Tibial artery (tissue), 4 donors: ENCODE measurements at regions not wholly inside any gene's neighbourhood (a gene's known extent, or its start where the extent isn't known, plus 50 kb on each side); places are given as distances from the start of the nearest gene placed in this dataset.

Source experiments
- DNase-seq, 2 donors: peaks; one replicate each; pipeline ENCODE4 v3.0.0-alpha.2; 2019
- H3K27ac ChIP-seq, 2 donors: fragments of 200-600 bp; sonication (generic) in 1 of 2; 1 replicate in 1 of 2; 2 replicates in 1 of 2; pipeline ENCODE4 v1.5.1; 2018 to 2019; ENCODE audit warnings: mild to moderate bottlenecking in 1 of 2
- H3K27me3 ChIP-seq, 2 donors: fragments of 200-600 bp; sonication (generic) in 1 of 2; one replicate each; pipeline versions ENCODE4 v1.5.1 to v1.6.0; 2016 to 2019
- H3K36me3 ChIP-seq, 3 donors: fragments of 200-600 bp; sonication (generic) in 2 of 3; one replicate each; pipeline ENCODE4 v1.5.1; 2016 to 2019; ENCODE audit warnings: mild to moderate bottlenecking in 2 of 3
- H3K4me1 ChIP-seq, 4 donors: fragments of 200-600 bp; sonication (generic) in 2 of 4; 1 replicate in 3 of 4; 2 replicates in 1 of 4; pipeline ENCODE4 v1.5.1; 2016 to 2019
- H3K4me3 ChIP-seq, 2 donors: fragments of 200-600 bp; sonication (generic) in 1 of 2; 1 replicate in 1 of 2; 2 replicates in 1 of 2; pipeline ENCODE4 v1.5.1; 2018 to 2019; ENCODE audit warnings: mild to moderate bottlenecking in 2 of 2
- H3K9me3 ChIP-seq, 3 donors: fragments of 200-600 bp; sonication (generic) in 1 of 3; one replicate each; pipeline ENCODE4 v1.5.1; 2016 to 2019
- intact Hi-C: fragments of 100-400 bp; cut with DNase I; formaldehyde crosslinking; loops from one replicate; pipeline ENCODE4 v1.15.0; 2023; ENCODE audit warnings: low total_unique reads
- TF ChIP-seq, protein P1 (sequence below), 2 experiments: fragments of 200-600 bp in 1 of 2; fragments of 450-650 bp in 1 of 2; IDR thresholded peaks; one replicate each; pipeline ENCODE4 v1.5.1; 2017 to 2019; ENCODE audit warnings: antibody characterized with exemption in 2 of 2, mild to moderate bottlenecking in 1 of 2, moderate library complexity in 1 of 2

DNA sequence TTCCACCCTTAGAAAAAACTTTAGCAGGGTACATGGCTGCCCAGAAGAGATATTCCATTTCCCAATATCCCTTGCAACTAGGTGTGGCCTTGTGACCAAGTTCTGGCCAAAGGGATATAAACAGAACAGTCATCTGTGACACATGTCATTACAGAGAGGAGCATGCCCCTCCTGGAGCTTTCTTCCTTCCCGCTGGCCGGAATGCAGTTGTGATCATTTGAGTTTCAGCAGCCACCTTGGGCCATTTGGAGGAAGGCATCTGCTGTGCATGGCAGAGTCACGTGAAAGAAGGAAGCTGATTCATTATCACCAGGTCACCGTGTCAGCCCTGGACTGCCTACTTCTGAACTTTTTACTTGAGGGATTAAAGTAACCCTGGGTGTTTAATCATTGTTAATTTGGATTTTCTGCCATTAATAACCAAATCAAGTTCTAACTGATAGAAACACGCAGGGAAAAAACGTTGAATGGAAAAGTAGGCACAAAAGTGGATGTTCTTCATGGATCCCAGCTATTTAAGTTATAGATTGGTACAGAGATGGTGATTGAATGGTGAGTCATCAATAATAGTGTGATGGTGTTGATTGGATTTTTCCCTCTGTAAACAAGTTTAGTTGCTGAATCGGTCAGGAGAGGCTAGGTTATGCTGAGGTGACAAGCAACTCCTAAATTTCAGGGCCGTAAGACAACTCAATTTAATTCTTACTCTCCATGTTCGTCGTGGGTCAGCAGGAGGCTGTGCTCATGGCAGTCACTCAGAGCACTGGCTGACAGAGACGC lies 80.7 kb upstream of the CCDC167 start:
- Histone ChIP-seq H3K27me3 (peaks cover 0 to 34% of the 10 kb centered on the region in 2 donors), H3K36me3 (no peaks in the 10 kb centered on the region), H3K4me3 (no peak overlapping the region), H3K4me1 (no peaks in the 10 kb centered on the region), H3K9me3 (no peaks in the 10 kb centered on the region), H3K27ac (no peak overlapping the region)
- intact Hi-C loops = no loop called here
- no peak for DNase-seq
- TF ChIP-seq, protein P1, sequence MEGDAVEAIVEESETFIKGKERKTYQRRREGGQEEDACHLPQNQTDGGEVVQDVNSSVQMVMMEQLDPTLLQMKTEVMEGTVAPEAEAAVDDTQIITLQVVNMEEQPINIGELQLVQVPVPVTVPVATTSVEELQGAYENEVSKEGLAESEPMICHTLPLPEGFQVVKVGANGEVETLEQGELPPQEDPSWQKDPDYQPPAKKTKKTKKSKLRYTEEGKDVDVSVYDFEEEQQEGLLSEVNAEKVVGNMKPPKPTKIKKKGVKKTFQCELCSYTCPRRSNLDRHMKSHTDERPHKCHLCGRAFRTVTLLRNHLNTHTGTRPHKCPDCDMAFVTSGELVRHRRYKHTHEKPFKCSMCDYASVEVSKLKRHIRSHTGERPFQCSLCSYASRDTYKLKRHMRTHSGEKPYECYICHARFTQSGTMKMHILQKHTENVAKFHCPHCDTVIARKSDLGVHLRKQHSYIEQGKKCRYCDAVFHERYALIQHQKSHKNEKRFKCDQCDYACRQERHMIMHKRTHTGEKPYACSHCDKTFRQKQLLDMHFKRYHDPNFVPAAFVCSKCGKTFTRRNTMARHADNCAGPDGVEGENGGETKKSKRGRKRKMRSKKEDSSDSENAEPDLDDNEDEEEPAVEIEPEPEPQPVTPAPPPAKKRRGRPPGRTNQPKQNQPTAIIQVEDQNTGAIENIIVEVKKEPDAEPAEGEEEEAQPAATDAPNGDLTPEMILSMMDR (IDR thresholded peaks at IDR 0.05) = no peak

DNA sequence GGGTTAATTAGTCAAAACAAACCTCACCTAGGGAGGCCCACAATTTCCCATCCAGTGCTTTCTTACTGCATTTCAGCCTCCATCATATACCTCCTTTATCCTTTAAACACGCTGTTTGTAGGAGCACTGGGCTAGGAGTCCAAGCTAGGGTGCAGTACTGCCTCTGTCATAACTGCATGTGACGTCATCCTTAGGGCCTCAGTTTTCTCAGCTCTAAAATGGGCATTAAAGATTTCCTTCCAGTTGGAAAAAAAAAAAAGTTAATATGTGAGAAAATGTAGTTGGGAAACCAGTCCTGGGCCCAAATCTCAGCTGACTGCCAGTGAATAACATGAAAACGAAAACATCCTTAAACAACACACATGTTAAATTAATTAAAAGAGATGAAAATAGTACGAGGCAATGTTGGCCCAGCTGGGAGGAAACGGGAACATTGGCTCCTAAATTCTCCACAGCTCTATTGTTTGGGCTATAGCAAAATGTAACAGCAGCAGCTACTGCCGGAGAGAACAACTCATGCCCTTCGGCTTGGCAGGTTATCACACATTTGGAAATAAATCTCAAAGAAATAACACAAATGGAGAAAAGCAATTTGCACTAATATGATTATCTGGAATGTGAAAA lies 79.9 kb upstream of the CCDC167 start:
- intact Hi-C loops = no loop called here
- no peak overlapping the region for H3K4me3 ChIP-seq
- TF ChIP-seq, protein P1 (IDR thresholded peaks at IDR 0.05) = no peak
- no peaks in the 10 kb centered on the region for H3K4me1 ChIP-seq
- no peaks in the 10 kb centered on the region for H3K36me3 ChIP-seq
- peaks cover 0 to 28% of the 10 kb centered on the region in 2 donors for H3K27me3 ChIP-seq
- H3K27ac ChIP-seq = no peak overlapping the region
- H3K9me3 ChIP-seq = no peaks in the 10 kb centered on the region
- DNase-seq = no peak

DNA sequence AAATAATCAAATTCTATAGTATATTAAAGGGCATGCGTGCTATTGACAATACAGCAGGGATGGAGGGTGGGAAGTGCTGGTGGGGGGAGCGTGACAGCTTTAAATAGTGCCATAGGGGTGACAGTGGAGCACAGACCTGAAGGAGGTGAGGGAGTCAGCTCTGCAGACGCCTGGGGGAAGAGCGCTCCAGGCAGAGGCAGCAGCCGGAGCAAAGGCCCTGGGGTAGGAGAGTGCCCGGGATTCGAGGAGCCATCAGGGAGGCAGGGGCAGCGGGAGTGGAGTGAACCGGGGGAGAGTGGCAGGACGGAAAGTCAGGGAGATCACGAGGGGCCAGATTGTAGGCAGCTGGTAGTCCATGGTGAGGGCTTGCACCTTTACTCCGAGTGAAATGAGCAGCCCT lies 78.4 kb upstream of the CCDC167 start:
- Histone ChIP-seq H3K4me3 (no peak overlapping the region), H3K36me3 (no peaks in the 10 kb centered on the region), H3K9me3 (no peaks in the 10 kb centered on the region), H3K27ac (no peak overlapping the region), H3K27me3 (peaks cover 0 to 21% of the 10 kb centered on the region in 2 donors), H3K4me1 (no peaks in the 10 kb centered on the region)
- TF ChIP-seq, protein P1 (IDR thresholded peaks at IDR 0.05) = no peak
- DNase-seq = no peak
- intact Hi-C loops = no loop called here

DNA sequence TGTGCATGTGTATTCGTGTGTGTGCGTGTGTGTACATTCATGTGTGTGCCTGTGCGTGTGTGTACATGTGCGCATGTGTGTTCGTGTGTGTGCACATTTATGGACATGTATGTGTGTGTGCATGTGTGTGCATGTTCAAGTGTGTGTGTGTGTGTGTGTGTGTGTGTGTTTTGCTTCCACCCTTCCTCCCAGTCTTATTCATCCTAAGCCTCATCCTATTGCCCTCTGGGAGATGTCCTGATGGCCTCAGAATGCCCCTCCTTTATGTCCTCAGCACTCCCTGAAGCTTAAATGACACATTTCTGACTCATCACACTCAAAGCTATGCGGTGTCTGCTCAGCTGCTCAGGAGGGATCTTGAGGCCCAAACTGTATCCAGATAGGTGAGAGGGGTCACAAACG lies 76.6 kb upstream of the CCDC167 start:
- no peaks in the 10 kb centered on the region for H3K9me3 ChIP-seq
- no peaks in the 10 kb centered on the region for H3K4me1 ChIP-seq
- no peak for DNase-seq
- H3K27me3 ChIP-seq = peaks cover 0 to 31% of the 10 kb centered on the region in 2 donors
- no peaks in the 10 kb centered on the region for H3K36me3 ChIP-seq
- intact Hi-C loops = no loop called here
- TF ChIP-seq, protein P1 (IDR thresholded peaks at IDR 0.05) = no peak
- no peak overlapping the region for H3K4me3 ChIP-seq
- no peak overlapping the region for H3K27ac ChIP-seq

DNA sequence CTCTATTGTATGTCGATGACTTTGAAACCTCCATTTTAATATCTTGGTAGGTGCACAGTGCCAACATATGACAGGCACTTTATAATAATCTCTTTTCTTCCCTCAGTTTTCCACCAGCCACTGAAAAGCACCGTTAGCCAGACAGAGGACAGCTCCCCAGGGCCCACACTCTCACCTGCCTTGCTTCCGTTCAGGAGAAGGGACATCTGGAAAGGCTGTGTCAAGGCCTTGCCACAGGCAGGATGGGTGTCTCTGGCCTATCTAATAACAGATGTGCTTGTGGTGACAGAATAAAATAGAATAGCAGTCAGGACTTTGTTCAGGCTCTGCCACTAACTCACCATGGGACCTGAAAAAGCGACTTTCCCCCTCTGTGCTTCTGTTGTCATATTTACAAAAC lies 75.5 kb upstream of the CCDC167 start:
- Histone ChIP-seq H3K27ac (no peak overlapping the region), H3K36me3 (no peaks in the 10 kb centered on the region), H3K9me3 (no peaks in the 10 kb centered on the region), H3K4me1 (no peaks in the 10 kb centered on the region), H3K4me3 (no peak overlapping the region), H3K27me3 (peaks cover 0 to 39% of the 10 kb centered on the region in 2 donors)
- intact Hi-C loops = no loop called here
- no peak for DNase-seq
- TF ChIP-seq, protein P1 (IDR thresholded peaks at IDR 0.05) = no peak
